ENCODE measurements at regions not wholly inside any gene's neighbourhood (a gene's known extent, or its start where the extent isn't known, plus 50 kb on each side); places are given as distances from the start of the nearest gene placed in this dataset.

DNA sequence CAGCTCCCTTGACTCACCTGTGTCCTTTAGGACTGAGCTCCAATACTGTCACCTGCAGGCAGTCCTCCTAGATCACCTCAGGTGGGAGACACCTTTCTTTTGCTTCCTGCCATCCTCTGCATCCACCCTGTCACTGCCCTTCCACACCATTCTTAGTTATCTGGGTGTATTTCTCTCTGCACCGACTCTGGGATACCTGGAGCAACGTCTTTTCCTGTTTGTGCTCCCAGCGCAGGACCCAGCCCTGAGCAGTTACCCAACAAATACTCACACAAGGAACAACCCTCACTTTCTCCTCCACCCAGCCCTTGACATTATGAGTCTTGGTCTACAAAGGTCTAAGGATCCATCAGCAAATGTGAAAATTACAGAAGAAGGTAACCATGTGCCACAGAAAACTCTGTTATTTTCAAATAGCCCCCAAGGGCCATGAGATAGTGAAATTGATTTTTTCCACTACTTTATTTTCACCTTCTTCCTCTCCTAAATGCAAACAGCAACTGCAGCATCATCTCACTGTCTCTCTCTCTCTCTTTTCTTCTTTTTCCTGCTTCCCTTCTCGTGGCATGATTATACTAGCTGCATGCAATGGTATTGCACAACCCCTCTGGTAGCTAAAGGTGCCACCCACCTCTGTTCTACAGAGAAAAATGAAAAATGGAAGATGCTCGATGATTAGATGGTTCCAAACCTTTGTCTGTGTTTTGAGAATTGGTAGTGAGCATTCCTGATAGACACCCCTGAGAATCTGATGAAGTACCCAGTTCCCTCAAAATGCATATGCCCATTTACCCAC is 89.0 kb downstream of the MIS18A start (continued):
- TF ChIP-seq, protein P1, sequence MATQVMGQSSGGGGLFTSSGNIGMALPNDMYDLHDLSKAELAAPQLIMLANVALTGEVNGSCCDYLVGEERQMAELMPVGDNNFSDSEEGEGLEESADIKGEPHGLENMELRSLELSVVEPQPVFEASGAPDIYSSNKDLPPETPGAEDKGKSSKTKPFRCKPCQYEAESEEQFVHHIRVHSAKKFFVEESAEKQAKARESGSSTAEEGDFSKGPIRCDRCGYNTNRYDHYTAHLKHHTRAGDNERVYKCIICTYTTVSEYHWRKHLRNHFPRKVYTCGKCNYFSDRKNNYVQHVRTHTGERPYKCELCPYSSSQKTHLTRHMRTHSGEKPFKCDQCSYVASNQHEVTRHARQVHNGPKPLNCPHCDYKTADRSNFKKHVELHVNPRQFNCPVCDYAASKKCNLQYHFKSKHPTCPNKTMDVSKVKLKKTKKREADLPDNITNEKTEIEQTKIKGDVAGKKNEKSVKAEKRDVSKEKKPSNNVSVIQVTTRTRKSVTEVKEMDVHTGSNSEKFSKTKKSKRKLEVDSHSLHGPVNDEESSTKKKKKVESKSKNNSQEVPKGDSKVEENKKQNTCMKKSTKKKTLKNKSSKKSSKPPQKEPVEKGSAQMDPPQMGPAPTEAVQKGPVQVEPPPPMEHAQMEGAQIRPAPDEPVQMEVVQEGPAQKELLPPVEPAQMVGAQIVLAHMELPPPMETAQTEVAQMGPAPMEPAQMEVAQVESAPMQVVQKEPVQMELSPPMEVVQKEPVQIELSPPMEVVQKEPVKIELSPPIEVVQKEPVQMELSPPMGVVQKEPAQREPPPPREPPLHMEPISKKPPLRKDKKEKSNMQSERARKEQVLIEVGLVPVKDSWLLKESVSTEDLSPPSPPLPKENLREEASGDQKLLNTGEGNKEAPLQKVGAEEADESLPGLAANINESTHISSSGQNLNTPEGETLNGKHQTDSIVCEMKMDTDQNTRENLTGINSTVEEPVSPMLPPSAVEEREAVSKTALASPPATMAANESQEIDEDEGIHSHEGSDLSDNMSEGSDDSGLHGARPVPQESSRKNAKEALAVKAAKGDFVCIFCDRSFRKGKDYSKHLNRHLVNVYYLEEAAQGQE (IDR thresholded peaks at IDR 0.05; ENCODE audit: unreplicated experiment), result no peak
- TF ChIP-seq EZH2 (IDR thresholded peaks at IDR 0.05; ENCODE audit: low read depth, unreplicated experiment) (no peak), ETS1 (IDR thresholded peaks at IDR 0.05) (no peak)

- ATAC-seq, result no peak
- Histone ChIP-seq H2AFZ (no peak overlapping the region), H3K27ac (ENCODE audit: low read depth) (no peak overlapping the region), H3K4me3 (no peak overlapping the region), H3K36me3 (ENCODE audit: insufficient read depth) (no peaks in the 10 kb centered on the region), H3F3A (replicated peaks; ENCODE audit: low read depth) (no peaks in the 10 kb centered on the region), H3K9me2 (ENCODE audit: insufficient read depth) (0 out of 2 replicates have a peak, but pooled peaks cover 3% of the 10 kb centered on the region), H4K20me1 (replicated peaks; ENCODE audit: insufficient read depth) (no peaks in the 10 kb centered on the region), H3K27me3 (ENCODE audit: insufficient read depth) (no peaks in the 10 kb centered on the region), H3K4me2 (no peak overlapping the region), H3K79me2 (replicated peaks; ENCODE audit: insufficient read depth) (no peaks in the 10 kb centered on the region), H3K4me1 (ENCODE audit: insufficient read depth) (no peaks in the 10 kb centered on the region)
- peaks cover 15% of the 10 kb centered on the region for H3K4me1 Mint-ChIP-seq
- H3K9me3 Mint-ChIP-seq, result no peaks in the 10 kb centered on the region; the same call in 2 of the 3 replicates
- no peak overlapping the region for H3K27ac Mint-ChIP-seq
- H3K4me3 Mint-ChIP-seq, result no peak overlapping the region
- H3K36me3 Mint-ChIP-seq (ENCODE audit: low read depth), result no peaks in the 10 kb centered on the region
- peaks cover 5% of the 10 kb centered on the region for H3K27me3 Mint-ChIP-seq (ENCODE audit: insufficient read depth, low read depth, poor library complexity)
- no peak for DNase-seq (ENCODE audit: low spot score)
- no peak for TF ChIP-seq CTCF (conservative IDR thresholded peaks at IDR 0.05; ENCODE audit: low read depth in 2 of 2)
- TF ChIP-seq ZNF114 (CRISPR knock-in tag; IDR thresholded peaks at IDR 0.05), result no peak
- TF ChIP-seq ETS1 (IDR thresholded peaks at IDR 0.05), result no peak
- TF ChIP-seq EZH2phosphoT487 (IDR thresholded peaks at IDR 0.05; ENCODE audit: unreplicated experiment), result no peak
- no peak for TF ChIP-seq EZH2 (IDR thresholded peaks at IDR 0.05; ENCODE audit: low read depth, unreplicated experiment)
- TF ChIP-seq ZNF331 (CRISPR knock-in tag; IDR thresholded peaks at IDR 0.05; ENCODE audit: low read depth), result no peak
- no peak for TF ChIP-seq POLR2AphosphoS5 (IDR thresholded peaks at IDR 0.05; ENCODE audit: low read depth)
- TF ChIP-seq, protein P2, sequence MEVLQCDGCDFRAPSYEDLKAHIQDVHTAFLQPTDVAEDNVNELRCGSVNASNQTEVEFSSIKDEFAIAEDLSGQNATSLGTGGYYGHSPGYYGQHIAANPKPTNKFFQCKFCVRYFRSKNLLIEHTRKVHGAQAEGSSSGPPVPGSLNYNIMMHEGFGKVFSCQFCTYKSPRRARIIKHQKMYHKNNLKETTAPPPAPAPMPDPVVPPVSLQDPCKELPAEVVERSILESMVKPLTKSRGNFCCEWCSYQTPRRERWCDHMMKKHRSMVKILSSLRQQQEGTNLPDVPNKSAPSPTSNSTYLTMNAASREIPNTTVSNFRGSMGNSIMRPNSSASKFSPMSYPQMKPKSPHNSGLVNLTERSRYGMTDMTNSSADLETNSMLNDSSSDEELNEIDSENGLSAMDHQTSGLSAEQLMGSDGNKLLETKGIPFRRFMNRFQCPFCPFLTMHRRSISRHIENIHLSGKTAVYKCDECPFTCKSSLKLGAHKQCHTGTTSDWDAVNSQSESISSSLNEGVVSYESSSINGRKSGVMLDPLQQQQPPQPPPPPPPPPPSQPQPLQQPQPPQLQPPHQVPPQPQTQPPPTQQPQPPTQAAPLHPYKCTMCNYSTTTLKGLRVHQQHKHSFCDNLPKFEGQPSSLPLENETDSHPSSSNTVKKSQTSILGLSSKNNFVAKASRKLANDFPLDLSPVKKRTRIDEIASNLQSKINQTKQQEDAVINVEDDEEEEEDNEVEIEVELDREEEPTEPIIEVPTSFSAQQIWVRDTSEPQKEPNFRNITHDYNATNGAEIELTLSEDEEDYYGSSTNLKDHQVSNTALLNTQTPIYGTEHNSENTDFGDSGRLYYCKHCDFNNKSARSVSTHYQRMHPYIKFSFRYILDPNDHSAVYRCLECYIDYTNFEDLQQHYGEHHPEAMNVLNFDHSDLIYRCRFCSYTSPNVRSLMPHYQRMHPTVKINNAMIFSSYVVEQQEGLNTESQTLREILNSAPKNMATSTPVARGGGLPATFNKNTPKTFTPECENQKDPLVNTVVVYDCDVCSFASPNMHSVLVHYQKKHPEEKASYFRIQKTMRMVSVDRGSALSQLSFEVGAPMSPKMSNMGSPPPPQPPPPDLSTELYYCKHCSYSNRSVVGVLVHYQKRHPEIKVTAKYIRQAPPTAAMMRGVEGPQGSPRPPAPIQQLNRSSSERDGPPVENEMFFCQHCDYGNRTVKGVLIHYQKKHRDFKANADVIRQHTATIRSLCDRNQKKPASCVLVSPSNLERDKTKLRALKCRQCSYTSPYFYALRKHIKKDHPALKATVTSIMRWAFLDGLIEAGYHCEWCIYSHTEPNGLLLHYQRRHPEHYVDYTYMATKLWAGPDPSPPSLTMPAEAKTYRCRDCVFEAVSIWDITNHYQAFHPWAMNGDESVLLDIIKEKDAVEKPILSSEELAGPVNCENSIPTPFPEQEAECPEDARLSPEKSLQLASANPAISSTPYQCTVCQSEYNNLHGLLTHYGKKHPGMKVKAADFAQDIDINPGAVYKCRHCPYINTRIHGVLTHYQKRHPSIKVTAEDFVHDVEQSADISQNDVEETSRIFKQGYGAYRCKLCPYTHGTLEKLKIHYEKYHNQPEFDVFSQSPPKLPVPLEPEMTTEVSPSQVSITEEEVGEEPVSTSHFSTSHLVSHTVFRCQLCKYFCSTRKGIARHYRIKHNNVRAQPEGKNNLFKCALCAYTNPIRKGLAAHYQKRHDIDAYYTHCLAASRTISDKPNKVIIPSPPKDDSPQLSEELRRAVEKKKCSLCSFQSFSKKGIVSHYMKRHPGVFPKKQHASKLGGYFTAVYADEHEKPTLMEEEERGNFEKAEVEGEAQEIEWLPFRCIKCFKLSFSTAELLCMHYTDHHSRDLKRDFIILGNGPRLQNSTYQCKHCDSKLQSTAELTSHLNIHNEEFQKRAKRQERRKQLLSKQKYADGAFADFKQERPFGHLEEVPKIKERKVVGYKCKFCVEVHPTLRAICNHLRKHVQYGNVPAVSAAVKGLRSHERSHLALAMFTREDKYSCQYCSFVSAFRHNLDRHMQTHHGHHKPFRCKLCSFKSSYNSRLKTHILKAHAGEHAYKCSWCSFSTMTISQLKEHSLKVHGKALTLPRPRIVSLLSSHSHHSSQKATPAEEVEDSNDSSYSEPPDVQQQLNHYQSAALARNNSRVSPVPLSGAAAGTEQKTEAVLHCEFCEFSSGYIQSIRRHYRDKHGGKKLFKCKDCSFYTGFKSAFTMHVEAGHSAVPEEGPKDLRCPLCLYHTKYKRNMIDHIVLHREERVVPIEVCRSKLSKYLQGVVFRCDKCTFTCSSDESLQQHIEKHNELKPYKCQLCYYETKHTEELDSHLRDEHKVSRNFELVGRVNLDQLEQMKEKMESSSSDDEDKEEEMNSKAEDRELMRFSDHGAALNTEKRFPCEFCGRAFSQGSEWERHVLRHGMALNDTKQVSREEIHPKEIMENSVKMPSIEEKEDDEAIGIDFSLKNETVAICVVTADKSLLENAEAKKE (CRISPR knock-in tag; IDR thresholded peaks at IDR 0.05), result no peak
- no peak for TF ChIP-seq STAT1 (IDR thresholded peaks at IDR 0.05; ENCODE audit: unreplicated experiment)
Observed at GRCh38 chr21:32186804-32187203, 92.0 kb downstream of the MIS18A start.
